ENCODE measurements at regions not wholly inside any gene's neighbourhood (a gene's known extent, or its start where the extent isn't known, plus 50 kb on each side); places are given as distances from the start of the nearest gene placed in this dataset.

- WGBS (ENCODE audit: low lambda C conversion rate): 2% methylated on average over 1 of the region's 1 CpG
These were observed 221.7 kb downstream of the BCL11B start for GRCh38 chr14:99050309-99050708.

GRCh38 chr14:99052467-99052866 lies 219.5 kb downstream of the BCL11B start:
- Histone ChIP-seq H3K9me2 (no peaks in the 10 kb centered on the region), H3K9me3 (no peaks in the 10 kb centered on the region), H4K20me1 (ENCODE audit: insufficient read depth) (no peaks in the 10 kb centered on the region), H3K27me3 (ENCODE audit: insufficient read depth) (0 out of 2 replicates have a peak, but pooled peaks cover 10% of the 10 kb centered on the region), H3K4me1 (ENCODE audit: control insufficient read depth in 1 of 2, insufficient read depth in 2 of 2, low read depth in 1 of 2, low read length in 1 of 2) (no peaks in the 10 kb centered on the region), H3K4me3 (ENCODE audit: low read depth in 2 of 2, low read length in 1 of 2) (no peak overlapping the region), H3K27ac (ENCODE audit: low read depth in 2 of 2, low read length in 1 of 2) (no peak overlapping the region), H2AFZ (ENCODE audit: low read depth) (no peak overlapping the region), H3K4me2 (no peak overlapping the region), H3K9ac (no peak overlapping the region), H3K36me3 (replicated peaks in 1 of 2; ENCODE audit: control insufficient read depth in 1 of 2, insufficient read depth in 2 of 2, low read length in 1 of 2) (no peaks in the 10 kb centered on the region), H3F3A (replicated peaks; ENCODE audit: insufficient read depth) (no peaks in the 10 kb centered on the region), H3K79me2 (ENCODE audit: insufficient read depth) (no peaks in the 10 kb centered on the region)
- ChIA-PET CTCF (no interaction called here), POLR2A (no interaction called here)
- DNase-seq: no peak
- WGBS (ENCODE audit: low lambda C conversion rate): 7% methylated on average over 2 of the region's 2 CpGs
- no peak for TF ChIP-seq FOSL2 (IDR thresholded peaks at IDR 0.05; ENCODE audit: borderline replicate concordance, low read depth)
- no peak for TF ChIP-seq MAX (IDR thresholded peaks at IDR 0.05; ENCODE audit: low read depth)
- no peak for TF ChIP-seq MEF2A (IDR thresholded peaks at IDR 0.05; ENCODE audit: borderline replicate concordance, low read depth)
- no peak for TF ChIP-seq GATA2 (CRISPR knock-in tag; IDR thresholded peaks at IDR 0.05)
- TF ChIP-seq JUND (IDR thresholded peaks at IDR 0.05): no peak
- TF ChIP-seq IRF3 (IDR thresholded peaks at IDR 0.05; ENCODE audit: low read depth, low read length): no peak
- TF ChIP-seq TAF1 (IDR thresholded peaks at IDR 0.05; ENCODE audit: borderline replicate concordance, low read depth, low read length): no peak
- no peak for TF ChIP-seq FOXM1 (IDR thresholded peaks at IDR 0.05; ENCODE audit: low read depth)
- TF ChIP-seq SIN3A (IDR thresholded peaks at IDR 0.05; ENCODE audit: borderline replicate concordance, low read depth, low read length): no peak

More at GRCh38 chr14:99050309-99050708, 221.7 kb downstream of the BCL11B start:
- Histone ChIP-seq H3K27ac (ENCODE audit: low read depth in 2 of 2, low read length in 1 of 2) (no peak overlapping the region), H3F3A (replicated peaks; ENCODE audit: insufficient read depth) (no peaks in the 10 kb centered on the region), H3K4me1 (ENCODE audit: control insufficient read depth in 1 of 2, insufficient read depth in 2 of 2, low read depth in 1 of 2, low read length in 1 of 2) (no peaks in the 10 kb centered on the region), H2AFZ (ENCODE audit: low read depth) (no peak overlapping the region), H3K4me2 (no peak overlapping the region), H3K27me3 (ENCODE audit: insufficient read depth) (peaks cover 11% of the 10 kb centered on the region; the same call in 1 of the 2 replicates), H3K9ac (no peak overlapping the region), H3K79me2 (ENCODE audit: insufficient read depth) (no peaks in the 10 kb centered on the region), H3K4me3 (ENCODE audit: low read depth in 2 of 2, low read length in 1 of 2) (no peak overlapping the region), H3K9me3 (no peaks in the 10 kb centered on the region), H3K36me3 (replicated peaks in 1 of 2; ENCODE audit: control insufficient read depth in 1 of 2, insufficient read depth in 2 of 2, low read length in 1 of 2) (no peaks in the 10 kb centered on the region), H3K9me2 (no peaks in the 10 kb centered on the region), H4K20me1 (ENCODE audit: insufficient read depth) (no peaks in the 10 kb centered on the region)
- POLR2A ChIA-PET: no interaction called here
- no peak for DNase-seq
- TF ChIP-seq TCF12 (IDR thresholded peaks at IDR 0.05) (no peak), FOXJ3 (CRISPR knock-in tag; IDR thresholded peaks at IDR 0.05) (no peak), USF1 (IDR thresholded peaks at IDR 0.05; ENCODE audit: borderline replicate concordance, low read depth) (no peak), USF2 (IDR thresholded peaks at IDR 0.05; ENCODE audit: borderline replicate concordance, low read depth, low read length) (no peak)
- CTCF ChIA-PET: no interaction called here

Data from SK-N-SH (cell line).